HG02973 (cell line): ENCODE measurements at regions not wholly inside any gene's neighbourhood (a gene's known extent, or its start where the extent isn't known, plus 50 kb on each side); places are given as distances from the start of the nearest gene placed in this dataset.
"Not testable (repeated sequence)": the region's sequence is repeated elsewhere in the genome, so short reads cannot be mapped to it uniquely, and the experiment has no call there.

ENCODE experiments used
- ATAC-seq: cut with Tn5 transposase; IDR thresholded peaks from one replicate; pipeline ENCODE4 v1.9.1; 2021; ENCODE audit warnings: moderate library complexity; ENCODE audit not compliant: unreplicated experiment

- ATAC-seq: peak; percentile 77
These were observed 93.0 kb downstream of the CRLF3 start for GRCh38 chr17:30731210-30732132.

GRCh38 chr17:30730837-30731209, 93.7 kb downstream of the CRLF3 start:
- ATAC-seq: not testable (repeated sequence)

- ATAC-seq: not testable (repeated sequence)
These were observed 94.2 kb downstream of the CRLF3 start for GRCh38 chr17:30730171-30730836.

GRCh38 chr17:30729471-30730170, 94.9 kb downstream of the CRLF3 start:
- ATAC-seq: not testable (repeated sequence)

GRCh38 chr17:30727517-30727916, 97.0 kb downstream of the CRLF3 start:
- ATAC-seq: not testable (repeated sequence)

GRCh38 chr17:30726734-30727133, 97.8 kb downstream of the CRLF3 start:
- not testable (repeated sequence) for ATAC-seq

- ATAC-seq: not testable (repeated sequence)
These were observed 98.2 kb downstream of the CRLF3 start for GRCh38 chr17:30726310-30726709.

- ATAC-seq: not testable (repeated sequence)
These were observed 100.3 kb downstream of the CRLF3 start for GRCh38 chr17:30724034-30724650.

GRCh38 chr17:30722114-30722780, 102.2 kb downstream of the CRLF3 start:
- ATAC-seq: not testable (repeated sequence)

- ATAC-seq: not testable (repeated sequence)
These were observed 103.5 kb downstream of the CRLF3 start for GRCh38 chr17:30720971-30721370.

GRCh38 chr17:30720013-30720471, 104.5 kb downstream of the CRLF3 start:
- ATAC-seq: no peak

GRCh38 chr17:30719131-30719973, 105.1 kb downstream of the CRLF3 start:
- ATAC-seq: not testable (repeated sequence)

- not testable (repeated sequence) for ATAC-seq
These were observed 105.8 kb downstream of the CRLF3 start for GRCh38 chr17:30718691-30719090.

GRCh38 chr17:30718099-30718447, 106.4 kb downstream of the CRLF3 start:
- not testable (repeated sequence) for ATAC-seq

- no peak for ATAC-seq
These were observed 107.0 kb downstream of the CRLF3 start for GRCh38 chr17:30717291-30718098.

- no peak for ATAC-seq
These were observed 107.8 kb downstream of the CRLF3 start for GRCh38 chr17:30716461-30717290.

GRCh38 chr17:30714825-30715622, 109.5 kb downstream of the CRLF3 start:
- not testable (repeated sequence) for ATAC-seq
